ENCODE measurements at regions not wholly inside any gene's neighbourhood (a gene's known extent, or its start where the extent isn't known, plus 50 kb on each side); places are given as distances from the start of the nearest gene placed in this dataset.
"Not testable (repeated sequence)": the region's sequence is repeated elsewhere in the genome, so short reads cannot be mapped to it uniquely, and the experiment has no call there.

DNA sequence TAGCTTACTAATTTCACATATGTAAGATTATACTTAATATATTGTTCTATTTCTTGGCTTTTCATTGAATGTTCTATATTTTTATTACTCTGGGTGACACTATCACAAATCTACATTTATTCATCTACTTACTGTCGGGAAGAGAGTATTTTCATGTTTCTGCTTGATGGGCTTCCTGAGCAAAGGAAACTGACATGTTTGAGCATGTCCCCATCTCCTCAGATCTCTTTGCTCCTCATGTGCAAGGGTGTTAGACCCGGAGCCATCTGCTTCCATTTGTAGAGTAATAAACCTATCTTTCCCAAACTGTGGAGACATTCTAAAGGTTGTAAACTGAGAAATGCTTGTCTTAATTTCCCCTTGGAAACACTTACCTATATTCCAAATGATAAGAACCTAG lies 103.5 kb downstream of the LSMEM1 start:
- DNase-seq (no peak), ATAC-seq (no peak)
- no peaks in the 10 kb centered on the region for H3K4me1 ChIP-seq (ENCODE audit: low read depth)
- H3K9me3 ChIP-seq, result peaks cover 4% of the 10 kb centered on the region
- TF ChIP-seq, protein P1, sequence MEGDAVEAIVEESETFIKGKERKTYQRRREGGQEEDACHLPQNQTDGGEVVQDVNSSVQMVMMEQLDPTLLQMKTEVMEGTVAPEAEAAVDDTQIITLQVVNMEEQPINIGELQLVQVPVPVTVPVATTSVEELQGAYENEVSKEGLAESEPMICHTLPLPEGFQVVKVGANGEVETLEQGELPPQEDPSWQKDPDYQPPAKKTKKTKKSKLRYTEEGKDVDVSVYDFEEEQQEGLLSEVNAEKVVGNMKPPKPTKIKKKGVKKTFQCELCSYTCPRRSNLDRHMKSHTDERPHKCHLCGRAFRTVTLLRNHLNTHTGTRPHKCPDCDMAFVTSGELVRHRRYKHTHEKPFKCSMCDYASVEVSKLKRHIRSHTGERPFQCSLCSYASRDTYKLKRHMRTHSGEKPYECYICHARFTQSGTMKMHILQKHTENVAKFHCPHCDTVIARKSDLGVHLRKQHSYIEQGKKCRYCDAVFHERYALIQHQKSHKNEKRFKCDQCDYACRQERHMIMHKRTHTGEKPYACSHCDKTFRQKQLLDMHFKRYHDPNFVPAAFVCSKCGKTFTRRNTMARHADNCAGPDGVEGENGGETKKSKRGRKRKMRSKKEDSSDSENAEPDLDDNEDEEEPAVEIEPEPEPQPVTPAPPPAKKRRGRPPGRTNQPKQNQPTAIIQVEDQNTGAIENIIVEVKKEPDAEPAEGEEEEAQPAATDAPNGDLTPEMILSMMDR (IDR thresholded peaks at IDR 0.05), result no peak
- H3K4me3 ChIP-seq, result no peak overlapping the region
- no peaks in the 10 kb centered on the region for H3K36me3 ChIP-seq (ENCODE audit: low read depth)
- intact Hi-C loops (cut with DNase I, micrococcal nuclease), result no loop called here

DNA sequence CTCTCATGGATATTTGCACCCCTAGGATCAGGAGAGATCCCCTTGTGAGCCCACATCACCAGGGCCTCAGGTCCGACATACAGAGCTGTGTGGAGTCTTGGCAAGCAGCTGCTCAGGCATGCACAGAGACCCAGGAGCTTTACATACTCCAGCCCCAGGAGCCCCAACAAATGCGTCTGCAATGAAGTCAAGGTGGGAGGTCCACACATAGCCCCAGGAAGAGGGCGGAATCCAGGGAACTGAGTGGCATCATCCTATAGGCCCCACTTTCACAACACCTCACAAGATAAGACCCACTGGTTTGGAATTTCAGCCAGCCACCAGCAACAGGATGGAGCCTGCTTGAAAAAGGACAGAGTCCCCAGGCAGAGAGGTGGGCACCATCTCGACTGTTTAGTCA lies 106.7 kb downstream of the LSMEM1 start:
- Histone ChIP-seq H3K4me1 (ENCODE audit: low read depth) (no peaks in the 10 kb centered on the region), H3K36me3 (ENCODE audit: low read depth) (no peaks in the 10 kb centered on the region), H3K9me3 (no peaks in the 10 kb centered on the region), H3K4me3 (no peak overlapping the region)
- TF ChIP-seq, protein P1 (IDR thresholded peaks at IDR 0.05), result no peak
- ATAC-seq (no peak), DNase-seq (no peak)
- intact Hi-C loops (cut with DNase I, micrococcal nuclease), result no loop called here

DNA sequence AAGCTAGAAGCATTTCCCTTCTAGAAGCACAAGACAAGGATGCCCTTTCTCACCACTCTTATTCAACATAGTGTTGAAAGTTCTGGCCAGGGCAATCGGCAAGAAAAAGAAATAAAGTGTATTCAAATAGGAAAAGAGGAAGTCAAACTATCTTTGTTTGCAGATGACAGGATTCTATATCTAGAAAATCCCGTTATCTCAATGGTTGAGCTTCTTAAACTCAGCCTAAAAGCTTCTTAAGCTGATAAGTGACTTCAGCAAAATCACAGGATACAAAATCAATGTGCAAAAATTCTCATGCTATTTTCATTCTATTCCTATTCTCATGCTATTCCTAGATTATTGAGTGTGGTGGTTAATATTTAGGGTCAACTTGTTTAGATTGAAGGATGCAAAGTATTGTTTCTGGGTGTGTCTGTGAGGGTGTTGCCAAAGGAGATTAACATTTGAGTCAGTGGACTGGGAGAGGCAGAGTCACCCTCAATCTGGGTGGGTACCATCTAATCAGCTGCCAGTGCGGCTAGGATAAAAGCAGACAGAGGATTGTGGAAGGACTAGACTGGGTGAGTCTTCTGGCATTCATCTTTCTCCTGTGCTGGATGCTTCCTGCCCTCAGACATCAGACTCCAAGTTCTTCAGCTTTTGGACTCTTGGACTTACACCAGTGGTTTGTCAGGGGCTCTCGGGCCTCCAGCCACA lies 111.9 kb downstream of the LSMEM1 start:
- intact Hi-C loops (cut with DNase I, micrococcal nuclease); H3K4me1 ChIP-seq (ENCODE audit: low read depth); H3K36me3 ChIP-seq (ENCODE audit: low read depth); DNase-seq; H3K4me3 ChIP-seq; H3K9me3 ChIP-seq; ATAC-seq: not testable (repeated sequence)

DNA sequence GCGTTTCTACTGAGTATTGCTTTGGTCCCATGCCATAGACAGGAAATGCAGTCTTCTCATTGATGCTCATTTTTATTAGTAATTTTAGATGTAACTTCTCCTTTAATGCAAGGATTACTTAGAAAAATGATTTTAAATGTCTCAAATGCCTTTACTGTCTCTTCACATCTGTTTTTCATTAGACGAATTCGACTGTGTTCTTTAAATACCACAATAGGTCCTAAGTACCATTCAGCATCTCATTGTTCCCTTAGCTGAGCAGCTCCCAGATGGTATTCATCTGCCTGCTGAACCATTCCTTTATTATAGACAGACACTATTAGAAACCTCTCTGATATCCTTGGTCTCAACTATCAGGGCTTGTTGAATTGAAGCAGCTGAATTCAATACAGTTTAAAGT lies 113.6 kb downstream of the LSMEM1 start:
- ATAC-seq (no peak), DNase-seq (no peak)
- no peaks in the 10 kb centered on the region for H3K9me3 ChIP-seq
- no peaks in the 10 kb centered on the region for H3K36me3 ChIP-seq (ENCODE audit: low read depth)
- no peak overlapping the region for H3K4me3 ChIP-seq
- no peaks in the 10 kb centered on the region for H3K4me1 ChIP-seq (ENCODE audit: low read depth)
- TF ChIP-seq, protein P1 (IDR thresholded peaks at IDR 0.05), result no peak
- intact Hi-C loops (cut with DNase I, micrococcal nuclease), result no loop called here

DNA sequence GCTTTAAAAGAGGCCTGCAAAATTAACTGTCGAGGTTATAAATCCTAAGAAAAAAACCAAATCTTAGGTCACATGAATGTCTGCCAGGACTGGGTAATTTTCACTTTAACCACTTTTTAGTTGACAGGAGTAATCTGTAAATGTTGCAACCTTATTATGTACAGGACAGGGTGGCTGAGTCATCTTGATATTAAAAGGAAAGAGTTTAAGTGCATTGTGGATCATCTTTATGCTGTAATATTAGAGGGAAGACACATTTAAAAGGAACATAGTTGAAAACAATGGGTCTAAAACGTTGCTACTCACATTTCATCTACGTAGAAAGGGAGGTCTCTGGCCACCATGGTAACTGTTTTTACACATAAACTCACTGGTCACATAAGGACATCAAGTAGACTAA lies 115.5 kb downstream of the LSMEM1 start:
- intact Hi-C loops (cut with DNase I, micrococcal nuclease), result no loop called here
- no peaks in the 10 kb centered on the region for H3K36me3 ChIP-seq (ENCODE audit: low read depth)
- no peaks in the 10 kb centered on the region for H3K4me1 ChIP-seq (ENCODE audit: low read depth)
- ATAC-seq (no peak), DNase-seq (no peak)
- TF ChIP-seq, protein P1 (IDR thresholded peaks at IDR 0.05), result no peak
- no peak overlapping the region for H3K4me3 ChIP-seq
- no peaks in the 10 kb centered on the region for H3K9me3 ChIP-seq

DNA sequence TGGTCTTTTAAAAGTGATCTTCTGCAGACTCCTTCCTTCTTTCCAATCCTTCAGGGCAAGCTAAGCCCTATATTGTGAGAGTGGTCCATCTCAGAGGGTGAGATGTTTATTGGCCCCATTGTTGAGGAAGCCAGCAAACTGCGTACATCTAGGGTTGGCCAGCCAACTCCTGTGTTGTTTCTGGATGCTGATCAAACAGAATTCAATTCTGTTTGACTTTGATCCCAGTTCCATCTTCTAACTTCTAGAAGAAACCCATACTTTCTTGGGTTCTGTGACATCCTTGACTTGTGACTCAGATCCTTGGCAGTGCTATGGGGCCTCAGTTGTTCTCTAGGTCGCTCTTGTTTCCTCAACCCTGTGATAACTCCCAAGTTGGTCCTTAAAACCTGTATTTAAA lies 116.2 kb downstream of the LSMEM1 start:
- no peaks in the 10 kb centered on the region for H3K9me3 ChIP-seq
- DNase-seq (no peak), ATAC-seq (no peak)
- TF ChIP-seq, protein P1 (IDR thresholded peaks at IDR 0.05), result no peak
- no peak overlapping the region for H3K4me3 ChIP-seq
- no peaks in the 10 kb centered on the region for H3K36me3 ChIP-seq (ENCODE audit: low read depth)
- intact Hi-C loops (cut with DNase I, micrococcal nuclease), result no loop called here
- H3K4me1 ChIP-seq (ENCODE audit: low read depth), result no peaks in the 10 kb centered on the region

All from mucosa of descending colon (tissue), 3 donors.